AG09309 (cell line): ENCODE measurements at regions not wholly inside any gene's neighbourhood (a gene's known extent, or its start where the extent isn't known, plus 50 kb on each side); places are given as distances from the start of the nearest gene placed in this dataset.

Experiments used
- DNase-seq: peaks from one replicate; pipeline ENCODE4 v3.0.0-alpha.2; 2010; ENCODE audit warnings: low read depth
- H3K4me3 ChIP-seq: 2 replicates; pipeline ENCODE4 v1.5.1; 2011; ENCODE audit warnings: mild to moderate bottlenecking, low read depth, low read length, moderate library complexity; ENCODE audit not compliant: control insufficient read depth
- TF ChIP-seq, protein P1 (sequence below): IDR thresholded peaks from 2 replicates; pipeline ENCODE4 v1.5.1; 2011; ENCODE audit warnings: mild to moderate bottlenecking, low read depth, low read length, inconsistent platforms; ENCODE audit not compliant: insufficient read depth, control insufficient read depth; ENCODE audit errors: missing control alignments

DNA sequence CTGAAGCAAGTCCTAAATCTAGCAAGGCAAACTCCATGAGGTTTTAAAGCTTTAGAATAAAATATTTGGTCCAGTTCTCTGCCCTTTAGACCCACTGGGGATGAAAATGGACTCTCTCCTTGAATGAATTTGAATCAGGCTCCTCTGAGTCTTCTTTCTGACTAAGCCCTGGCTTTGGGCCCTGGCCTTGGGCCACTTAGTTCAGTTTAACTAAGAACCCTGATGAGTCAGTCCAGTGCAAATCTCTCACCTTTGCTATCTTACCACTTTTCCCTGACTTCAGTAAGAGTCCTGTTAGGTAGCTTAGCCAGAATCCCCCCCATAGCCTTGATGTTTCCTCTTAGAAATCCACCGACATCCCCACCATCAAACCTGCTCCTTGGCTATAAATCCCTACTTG, 427.5 kb downstream of the SNAPC1 start:
- DNase-seq, result no peak
- TF ChIP-seq, protein P1, sequence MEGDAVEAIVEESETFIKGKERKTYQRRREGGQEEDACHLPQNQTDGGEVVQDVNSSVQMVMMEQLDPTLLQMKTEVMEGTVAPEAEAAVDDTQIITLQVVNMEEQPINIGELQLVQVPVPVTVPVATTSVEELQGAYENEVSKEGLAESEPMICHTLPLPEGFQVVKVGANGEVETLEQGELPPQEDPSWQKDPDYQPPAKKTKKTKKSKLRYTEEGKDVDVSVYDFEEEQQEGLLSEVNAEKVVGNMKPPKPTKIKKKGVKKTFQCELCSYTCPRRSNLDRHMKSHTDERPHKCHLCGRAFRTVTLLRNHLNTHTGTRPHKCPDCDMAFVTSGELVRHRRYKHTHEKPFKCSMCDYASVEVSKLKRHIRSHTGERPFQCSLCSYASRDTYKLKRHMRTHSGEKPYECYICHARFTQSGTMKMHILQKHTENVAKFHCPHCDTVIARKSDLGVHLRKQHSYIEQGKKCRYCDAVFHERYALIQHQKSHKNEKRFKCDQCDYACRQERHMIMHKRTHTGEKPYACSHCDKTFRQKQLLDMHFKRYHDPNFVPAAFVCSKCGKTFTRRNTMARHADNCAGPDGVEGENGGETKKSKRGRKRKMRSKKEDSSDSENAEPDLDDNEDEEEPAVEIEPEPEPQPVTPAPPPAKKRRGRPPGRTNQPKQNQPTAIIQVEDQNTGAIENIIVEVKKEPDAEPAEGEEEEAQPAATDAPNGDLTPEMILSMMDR, result no peak
- H3K4me3 ChIP-seq, result no peak overlapping the region

DNA sequence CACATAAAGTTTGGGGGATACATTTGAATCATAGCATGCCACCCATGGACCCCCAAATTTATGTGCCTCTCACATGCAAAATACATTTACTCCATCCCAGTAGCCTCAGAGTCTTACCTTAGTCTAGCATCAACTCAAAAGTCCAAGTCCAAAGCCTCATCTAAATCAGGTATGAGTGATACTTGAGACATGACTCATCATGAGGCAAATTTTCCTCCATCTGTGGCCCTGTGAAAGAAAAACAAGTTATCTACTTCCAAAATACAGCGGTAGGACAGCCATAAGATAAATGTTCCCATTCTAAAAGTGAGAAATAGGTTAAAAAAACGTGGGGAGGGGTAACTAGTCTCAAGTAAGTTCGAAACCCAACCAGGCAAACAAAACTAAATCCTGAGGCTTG, 444.2 kb downstream of the SNAPC1 start:
- H3K4me3 ChIP-seq, result no peak overlapping the region
- TF ChIP-seq, protein P1, result no peak
- no peak for DNase-seq

GRCh38 chr14:62209287-62209899, 447.2 kb downstream of the SNAPC1 start:
- TF ChIP-seq, protein P1, result no peak
- peak; percentile 35 for DNase-seq
- H3K4me3 ChIP-seq, result no peak overlapping the region

DNA sequence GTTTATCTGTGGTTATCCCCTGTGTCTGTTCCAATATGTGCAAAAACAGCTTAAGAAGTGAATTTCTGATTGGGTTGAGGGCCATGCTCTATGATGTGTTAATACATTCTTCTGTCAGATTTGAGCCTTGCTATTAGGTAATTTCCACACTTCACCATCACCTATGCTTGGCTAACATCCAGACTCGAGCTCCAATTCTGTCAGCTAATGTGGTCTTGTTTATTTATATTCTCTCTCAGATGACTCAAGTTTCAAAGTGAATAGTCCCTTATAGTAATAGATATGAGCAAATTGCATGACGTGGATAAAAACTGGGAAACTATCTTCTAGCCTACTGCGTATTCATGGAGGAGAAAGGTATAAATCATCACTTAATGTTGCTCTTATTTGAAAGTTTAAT, 451.3 kb downstream of the SNAPC1 start:
- TF ChIP-seq, protein P1, result no peak
- H3K4me3 ChIP-seq, result no peak overlapping the region
- DNase-seq, result no peak

DNA sequence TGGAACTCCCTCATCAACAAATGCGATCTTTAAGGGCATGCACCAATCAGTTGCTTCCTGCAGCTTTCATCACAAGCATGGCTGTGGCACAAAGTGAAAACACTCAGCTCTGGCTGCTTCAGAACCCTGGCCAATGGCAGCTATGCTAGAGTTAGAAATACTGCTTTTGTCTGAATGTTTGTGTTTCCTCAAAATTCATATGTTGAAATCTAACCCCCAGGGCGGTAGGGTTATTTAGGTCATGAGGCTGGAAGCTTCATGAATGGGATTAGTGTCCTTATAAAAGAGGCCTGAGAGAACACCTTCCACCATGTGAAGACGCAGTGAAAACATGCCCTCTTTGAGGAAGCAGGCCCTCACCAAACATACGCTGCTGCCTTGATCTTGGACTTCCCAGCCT, 453.9 kb downstream of the SNAPC1 start:
- H3K4me3 ChIP-seq, result no peak overlapping the region
- TF ChIP-seq, protein P1, result no peak
- DNase-seq, result no peak

DNA sequence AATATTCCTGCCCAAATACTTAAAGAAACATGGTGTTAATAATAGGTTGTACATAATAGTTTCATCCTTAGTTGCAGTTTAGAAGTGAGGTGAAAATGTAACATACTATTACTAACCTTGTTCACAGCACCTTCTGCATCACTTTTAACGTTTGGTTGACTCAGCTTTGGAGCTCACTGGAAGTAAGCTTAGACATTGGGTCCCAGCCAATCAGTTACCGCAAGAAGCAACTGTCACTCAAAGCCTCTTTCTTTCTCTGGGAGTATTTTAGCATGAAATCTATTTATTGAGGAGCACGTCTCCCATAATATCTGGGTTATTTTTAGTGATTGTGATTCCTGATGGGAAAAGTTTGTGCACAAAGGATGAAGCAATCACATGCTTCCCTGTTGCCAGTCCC, 472.6 kb downstream of the SNAPC1 start:
- no peak for DNase-seq
- H3K4me3 ChIP-seq, result no peak overlapping the region
- TF ChIP-seq, protein P1, result no peak

DNA sequence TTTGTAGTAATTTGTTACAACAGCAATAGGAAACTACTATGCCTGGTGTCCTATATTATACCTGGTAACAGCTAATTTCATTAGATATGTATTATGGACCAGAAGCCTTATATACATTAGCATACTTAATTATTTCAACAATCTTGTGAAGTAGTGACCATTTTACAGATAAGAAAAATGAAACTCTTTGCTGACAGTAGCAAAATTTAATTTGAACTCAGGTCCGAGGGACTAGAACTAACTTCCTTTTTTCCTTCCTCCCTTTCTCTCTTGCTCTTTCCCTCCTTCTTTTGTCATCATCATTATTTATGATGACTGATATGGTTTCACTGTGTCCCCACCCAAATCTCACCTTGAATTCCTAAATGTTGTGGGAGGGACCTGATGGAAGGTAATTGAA, 482.0 kb downstream of the SNAPC1 start:
- no peak for DNase-seq
- H3K4me3 ChIP-seq, result no peak overlapping the region
- TF ChIP-seq, protein P1, result no peak
